Hepatocyte (in vitro differentiated cells): ENCODE measurements at regions not wholly inside any gene's neighbourhood (a gene's known extent, or its start where the extent isn't known, plus 50 kb on each side); places are given as distances from the start of the nearest gene placed in this dataset.

ENCODE experiments used
- CTCF ChIP-seq: fragments of 200-600 bp; sonication (generic); IDR thresholded peaks from 2 replicates; pipeline ENCODE4 v1.5.1; 2016; ENCODE audit warnings: antibody characterized with exemption, mild to moderate bottlenecking; ENCODE audit not compliant: poor library complexity
- EZH2 ChIP-seq: fragments of 200-600 bp; sonication (generic); IDR thresholded peaks from 2 replicates; pipeline ENCODE4 v1.6.1; 2016; ENCODE audit warnings: antibody characterized with exemption, mild to moderate bottlenecking, borderline replicate concordance
- EZH2phosphoT487 ChIP-seq: fragments of 200-600 bp; sonication (generic); IDR thresholded peaks from one replicate; pipeline ENCODE4 v1.6.1; 2018; ENCODE audit warnings: antibody characterized with exemption, mild to moderate bottlenecking, low read depth, moderate library complexity; ENCODE audit not compliant: unreplicated experiment, severe bottlenecking

- no peak for TF ChIP-seq CTCF
- no peak for TF ChIP-seq EZH2
- TF ChIP-seq EZH2phosphoT487, result no peak
These were observed 278.3 kb downstream of the SOX4 start for GRCh38 chr6:21871831-21872230.
